K562 (cell line): ENCODE measurements at regions not wholly inside any gene's neighbourhood (a gene's known extent, or its start where the extent isn't known, plus 50 kb on each side); places are given as distances from the start of the nearest gene placed in this dataset.

Experiments
- ATAC-seq: fragments of 200-7000 bp; cut with Tn5 transposase; 3 replicates; pipeline ENCODE4 v1.9.1; 2020; ENCODE audit warnings: moderate library complexity
- BruUV-seq: library from RNA; stranded (reverse); fragments of 400-500 nt; replicated peaks from 2 replicates; lab custom pipeline; 2021; lab: Mats Ljungman, UMichigan
- CTCF ChIA-PET: fragments of 300-600 bp; formaldehyde crosslinking; extraction: SDS; loops from one replicate; lab custom pipeline; 2021; ENCODE audit warnings: low intra/inter-chr PET ratio; lab: Yijun Ruan, JAX
- POLR2A ChIA-PET: fragments of 300-600, 350-650 bp; sonication (Branson Sonifier 250); formaldehyde crosslinking; extraction: SDS; loops from one replicate; lab custom pipeline; 2021; ENCODE audit warnings: antibody characterized with exemption, inconsistent platforms; lab: Yijun Ruan, JAX
- DNase-seq, 4 experiments: peaks; one replicate each; pipeline versions ENCODE4 v3.0.0 to v3.0.0-alpha.2; 2011 to 2018; ENCODE audit warnings: low spot score in 3 of 4, mixed read lengths in 3 of 4; ENCODE audit errors: extremely low read depth in 1 of 4
- FAIRE-seq: peaks from 2 replicates; lab custom pipeline; 2011; peaks lifted over from hg19 to GRCh38; lab: Jason Lieb, UNC
- H2AFZ ChIP-seq: 2 replicates; pipeline ENCODE4 v1.6.0; 2011; ENCODE audit warnings: low read depth, low read length, control low read depth, inconsistent platforms
- H3K27ac ChIP-seq: fragments of 200-600 bp; 3 replicates; pipeline ENCODE4 v1.8.0; 2011; ENCODE audit warnings: low read depth, mild to moderate bottlenecking, control low read depth, inconsistent platforms, low read length, moderate library complexity, mixed read lengths; ENCODE audit errors: extremely low read depth
- H3K27me3 ChIP-seq, 2 experiments: fragments of 300-600 bp in 1 of 2; 2 replicates in 1 of 2; 3 replicates in 1 of 2; pipeline versions ENCODE4 v1.6.0 to v1.8.0; 2011; ENCODE audit warnings: inconsistent platforms in 2 of 2, low read length in 2 of 2, mild to moderate bottlenecking in 1 of 2, mixed read lengths in 1 of 2, moderate library complexity in 1 of 2; ENCODE audit not compliant: control insufficient read depth in 2 of 2, insufficient read depth in 2 of 2
- H3K36me3 ChIP-seq: fragments of 300-600 bp; 3 replicates; pipeline ENCODE4 v1.8.0; 2011; ENCODE audit warnings: mild to moderate bottlenecking, low read length, inconsistent platforms; ENCODE audit not compliant: control insufficient read depth, insufficient read depth
- H3K4me1 ChIP-seq, 2 experiments: fragments of 200-600 bp in 1 of 2; replicated peaks in 1 of 2; 2 replicates in 1 of 2; 3 replicates in 1 of 2; pipeline versions ENCODE4 v1.5.1 to v1.8.0; 2011; ENCODE audit warnings: inconsistent platforms in 2 of 2, low read length in 2 of 2, mild to moderate bottlenecking in 1 of 2, mixed read lengths in 1 of 2, moderate library complexity in 1 of 2; ENCODE audit not compliant: control insufficient read depth in 2 of 2, insufficient read depth in 2 of 2
- H3K4me2 ChIP-seq: 2 replicates; pipeline ENCODE4 v1.6.1; 2011; ENCODE audit warnings: low read length, control low read depth, inconsistent platforms, mixed read lengths; ENCODE audit not compliant: insufficient read depth
- H3K4me3 ChIP-seq: fragments of 200-600 bp; sonication (generic), shearing (Covaris generic); 2 replicates; pipeline ENCODE4 v1.5.1; 2016; ENCODE audit warnings: control low read depth, inconsistent platforms
- H3K79me2 ChIP-seq: fragments of 200-600 bp; 3 replicates; pipeline ENCODE4 v1.8.0; 2011; ENCODE audit warnings: low read length, inconsistent platforms; ENCODE audit not compliant: control insufficient read depth, insufficient read depth
- H3K9ac ChIP-seq, 2 experiments: 2 replicates each; pipeline versions ENCODE4 v1.6.0 to v1.6.1; 2011; ENCODE audit warnings: low read depth in 2 of 2, low read length in 2 of 2, control low read depth in 1 of 2, inconsistent platforms in 1 of 2, mild to moderate bottlenecking in 1 of 2, mixed read lengths in 1 of 2; ENCODE audit not compliant: insufficient read depth in 1 of 2
- H3K9me1 ChIP-seq: one replicate; pipeline ENCODE4 v1.6.0; 2011; ENCODE audit warnings: inconsistent platforms, mild to moderate bottlenecking, low read length, moderate library complexity; ENCODE audit not compliant: control insufficient read depth, insufficient read depth
- H3K9me3 ChIP-seq: replicated peaks from 2 replicates; pipeline ENCODE4 v1.5.1; 2011; ENCODE audit warnings: low read depth, low read length, inconsistent platforms; ENCODE audit not compliant: control insufficient read depth, insufficient read depth
- H4K20me1 ChIP-seq: replicated peaks from 2 replicates; pipeline ENCODE4 v1.6.1; 2011; ENCODE audit warnings: low read length, inconsistent platforms, mixed read lengths; ENCODE audit not compliant: control insufficient read depth, insufficient read depth
- ZNF592 ChIP-seq: fragments of 450-650 bp; IDR thresholded peaks from 2 replicates; pipeline ENCODE4 v1.6.1; 2017; ENCODE audit warnings: antibody characterized with exemption, mild to moderate bottlenecking
- WGBS: fragments of 100-300 bp; shearing (Covaris generic); methylation state at CpG from one replicate; pipeline ENCODE4 v1.1.6; 2016; ENCODE audit warnings: low coverage, mixed read lengths; ENCODE audit not compliant: insufficient coverage; ENCODE audit errors: missing lambda C conversion rate; 5-methylcytosine and 5-hydroxymethylcytosine counted together
- in situ Hi-C: fragments of 300-500 bp; cut with MboI; formaldehyde crosslinking; loops from 4 replicates; pipeline ENCODE4 v1.15.0; 2018; ENCODE audit warnings: inconsistent platforms, mixed read lengths
- intact Hi-C: fragments of 100-400 bp; cut with micrococcal nuclease; formaldehyde crosslinking; loops from 2 replicates; pipeline ENCODE4 v1.14.2; 2022

GRCh38 chr13:30520571-30520970 lies 54.8 kb upstream of the HMGB1 start:
- H3K9me1 ChIP-seq, result no peaks in the 10 kb centered on the region

More at GRCh38 chr13:30520571-30520970, 54.8 kb upstream of the HMGB1 start:
- no peaks in the 10 kb centered on the region for H3K9me3 ChIP-seq
- in situ Hi-C loops, result no loop called here
- DNase-seq, result no peak
- BruUV-seq, result no TSS peak
- no peak for TF ChIP-seq ZNF592
- TF ChIP-seq, all 486 proteins: peak for 0
- Histone ChIP-seq H3K27ac (no peak overlapping the region), H3K36me3 (no peaks in the 10 kb centered on the region), H3K4me1 (no peaks in the 10 kb centered on the region), H3K4me3 (no peak overlapping the region), H4K20me1 (no peaks in the 10 kb centered on the region), H3K9ac (no peak overlapping the region), H3K4me2 (no peak overlapping the region), H3K79me2 (no peaks in the 10 kb centered on the region), H2AFZ (no peak overlapping the region), H3K27me3 (no peaks in the 10 kb centered on the region; a peak in 2 of 5 replicates)
- 4% methylated on average over 4 of the region's 4 CpGs for WGBS
- ATAC-seq (no peak), FAIRE-seq (no peak)
- intact Hi-C loops, result no loop called here
- POLR2A ChIA-PET, result no interaction called here
- CTCF ChIA-PET, result no interaction called here
